ENCODE measurements at regions not wholly inside any gene's neighbourhood (a gene's known extent, or its start where the extent isn't known, plus 50 kb on each side); places are given as distances from the start of the nearest gene placed in this dataset.
A peak's percentile ranks its signal among the peaks of the same experiment; 100 is the strongest.

- TF ChIP-seq PBX3 (CRISPR knock-in tag; IDR thresholded peaks at IDR 0.05; ENCODE audit: borderline replicate concordance) (no peak), MBNL3 (CRISPR knock-in tag; conservative IDR thresholded peaks at IDR 0.05) (no peak), ZMYM4 (CRISPR knock-in tag; IDR thresholded peaks at IDR 0.05) (peak; percentile 68), ZNF235 (CRISPR knock-in tag; IDR thresholded peaks at IDR 0.05; ENCODE audit: borderline replicate concordance) (no peak), ZKSCAN1 (IDR thresholded peaks at IDR 0.05; ENCODE audit: low read length) (no peak), ZSCAN9 (CRISPR knock-in tag; IDR thresholded peaks at IDR 0.05; ENCODE audit: borderline replicate concordance) (no peak), HOXA3 (CRISPR knock-in tag; IDR thresholded peaks at IDR 0.05) (0 out of 2 replicates have a peak, but pooled peaks have one; percentile 26), MAFK (conservative IDR thresholded peaks at IDR 0.05 in 1 of 2, IDR thresholded peaks at IDR 0.05 in 1 of 2; ENCODE audit: low read length in 2 of 2) (peak; percentile 64 to 81; a peak in 3 of 4 replicates), ZNF839 (CRISPR knock-in tag; IDR thresholded peaks at IDR 0.05; ENCODE audit: borderline replicate concordance) (no peak), RERE (CRISPR knock-in tag; IDR thresholded peaks at IDR 0.05; ENCODE audit: low read depth) (no peak), ZNF225 (CRISPR knock-in tag; IDR thresholded peaks at IDR 0.05) (no peak), JARID2 (CRISPR knock-in tag; IDR thresholded peaks at IDR 0.05; ENCODE audit: insufficient replicate concordance) (no peak), NR2F2 (IDR thresholded peaks at IDR 0.05; ENCODE audit: borderline replicate concordance, low read depth) (peak; percentile 71), MATR3 (CRISPR knock-in tag; IDR thresholded peaks at IDR 0.05) (no peak), TP53 (CRISPR knock-in tag; conservative IDR thresholded peaks at IDR 0.05) (no peak), GFI1 (CRISPR knock-in tag; IDR thresholded peaks at IDR 0.05; ENCODE audit: borderline replicate concordance) (peak; percentile 81; the same call in 1 of the 2 replicates), JUN (CRISPR knock-in tag; IDR thresholded peaks at IDR 0.05) (peak; percentile 61; the same call in 1 of the 2 replicates), ZBTB3 (CRISPR knock-in tag; IDR thresholded peaks at IDR 0.05; ENCODE audit: borderline replicate concordance, low read depth) (no peak), SCMH1 (CRISPR knock-in tag; IDR thresholded peaks at IDR 0.05; ENCODE audit: borderline replicate concordance) (no peak), SALL2 (CRISPR knock-in tag; IDR thresholded peaks at IDR 0.05) (no peak), ZSCAN25 (CRISPR knock-in tag; IDR thresholded peaks at IDR 0.05) (0 out of 2 replicates have a peak, but pooled peaks have one; percentile 41), CHD4 (IDR thresholded peaks at IDR 0.05; ENCODE audit: borderline replicate concordance, low read length) (peak; percentile 68; the same call in 1 of the 2 replicates), ZNF33A (CRISPR knock-in tag; IDR thresholded peaks at IDR 0.05; ENCODE audit: borderline replicate concordance) (no peak), ZSCAN29 (CRISPR knock-in tag; conservative IDR thresholded peaks at IDR 0.05) (no peak), CC2D1A (CRISPR knock-in tag; IDR thresholded peaks at IDR 0.05) (no peak)
Measured at GRCh38 chr6:47126647-47127391, 84.7 kb upstream of the ADGRF1 start (continued).
